ENCODE measurements at regions not wholly inside any gene's neighbourhood (a gene's known extent, or its start where the extent isn't known, plus 50 kb on each side); places are given as distances from the start of the nearest gene placed in this dataset.

DNA sequence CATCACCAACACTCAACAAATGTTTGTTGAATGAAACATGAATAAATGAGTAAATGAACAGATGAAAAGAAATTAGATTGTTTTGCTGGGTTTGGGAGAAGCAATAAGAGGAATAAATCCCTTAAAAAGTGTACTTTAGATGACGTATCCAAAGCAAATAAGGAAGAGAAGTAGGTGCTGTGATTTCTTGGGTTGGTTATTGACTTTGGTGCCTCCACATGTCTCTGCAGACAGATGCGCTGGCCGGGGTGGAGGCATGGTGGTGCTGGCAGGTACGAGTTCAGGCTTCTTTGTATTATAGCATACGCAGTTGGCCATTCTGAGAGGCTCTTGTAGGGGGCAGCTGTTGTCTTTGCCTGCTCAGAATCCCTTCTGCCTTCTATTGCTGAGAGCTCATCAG is 178.9 kb downstream of the POLR2M start:
- TF ChIP-seq, protein P1, sequence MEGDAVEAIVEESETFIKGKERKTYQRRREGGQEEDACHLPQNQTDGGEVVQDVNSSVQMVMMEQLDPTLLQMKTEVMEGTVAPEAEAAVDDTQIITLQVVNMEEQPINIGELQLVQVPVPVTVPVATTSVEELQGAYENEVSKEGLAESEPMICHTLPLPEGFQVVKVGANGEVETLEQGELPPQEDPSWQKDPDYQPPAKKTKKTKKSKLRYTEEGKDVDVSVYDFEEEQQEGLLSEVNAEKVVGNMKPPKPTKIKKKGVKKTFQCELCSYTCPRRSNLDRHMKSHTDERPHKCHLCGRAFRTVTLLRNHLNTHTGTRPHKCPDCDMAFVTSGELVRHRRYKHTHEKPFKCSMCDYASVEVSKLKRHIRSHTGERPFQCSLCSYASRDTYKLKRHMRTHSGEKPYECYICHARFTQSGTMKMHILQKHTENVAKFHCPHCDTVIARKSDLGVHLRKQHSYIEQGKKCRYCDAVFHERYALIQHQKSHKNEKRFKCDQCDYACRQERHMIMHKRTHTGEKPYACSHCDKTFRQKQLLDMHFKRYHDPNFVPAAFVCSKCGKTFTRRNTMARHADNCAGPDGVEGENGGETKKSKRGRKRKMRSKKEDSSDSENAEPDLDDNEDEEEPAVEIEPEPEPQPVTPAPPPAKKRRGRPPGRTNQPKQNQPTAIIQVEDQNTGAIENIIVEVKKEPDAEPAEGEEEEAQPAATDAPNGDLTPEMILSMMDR (conservative IDR thresholded peaks at IDR 0.05), result no peak
- TF ChIP-seq EZH2 (IDR thresholded peaks at IDR 0.05; ENCODE audit: low read depth), result no peak

Data from PC-9 (cell line).